Aorta (tissue), 5 donors: ENCODE measurements at regions not wholly inside any gene's neighbourhood (a gene's known extent, or its start where the extent isn't known, plus 50 kb on each side); places are given as distances from the start of the nearest gene placed in this dataset.
"Not testable (repeated sequence)": the region's sequence is repeated elsewhere in the genome, so short reads cannot be mapped to it uniquely, and the experiment has no call there.

Experiments
- ATAC-seq: fragments of 200-7000 bp; cut with Tn5 transposase; one replicate; pipeline ENCODE4 v1.9.1; 2022; ENCODE audit warnings: moderate library complexity; ENCODE audit not compliant: low FRiP score
- DNase-seq, 2 donors: peaks; one replicate each; pipeline ENCODE4 v3.0.0-alpha.2; 2020
- H3K27ac ChIP-seq, 2 donors: one replicate each; pipeline ENCODE4 v1.5.1; 2013; ENCODE audit warnings: low read length in 2 of 2, mild to moderate bottlenecking in 2 of 2, moderate library complexity in 2 of 2, control low read depth in 1 of 2, inconsistent platforms in 1 of 2, low read depth in 1 of 2
- H3K27me3 ChIP-seq, 2 donors: one replicate each; pipeline ENCODE4 v1.6.1; 2013; ENCODE audit warnings: control low read depth in 1 of 2, low read length in 1 of 2, mild to moderate bottlenecking in 1 of 2, moderate library complexity in 1 of 2; ENCODE audit not compliant: insufficient read depth in 2 of 2, control insufficient read depth in 1 of 2
- H3K36me3 ChIP-seq, 2 donors: one replicate each; pipeline ENCODE4 v1.6.1; 2013; ENCODE audit warnings: control low read depth in 1 of 2, low read length in 1 of 2, mild to moderate bottlenecking in 1 of 2; ENCODE audit not compliant: insufficient read depth in 2 of 2, control insufficient read depth in 1 of 2
- H3K4me1 ChIP-seq, 2 donors: one replicate each; pipeline ENCODE4 v1.6.1; 2013; ENCODE audit warnings: low read length in 2 of 2, control low read depth in 1 of 2, mild to moderate bottlenecking in 1 of 2, moderate library complexity in 1 of 2; ENCODE audit not compliant: insufficient read depth in 2 of 2, control insufficient read depth in 1 of 2
- H3K4me3 ChIP-seq, 2 donors: one replicate each; pipeline ENCODE4 v1.5.1; 2013; ENCODE audit warnings: low read length in 2 of 2, control low read depth in 1 of 2, mild to moderate bottlenecking in 1 of 2
- H3K9me3 ChIP-seq: one replicate; pipeline ENCODE4 v1.6.1; 2013; ENCODE audit warnings: mild to moderate bottlenecking, low read length; ENCODE audit not compliant: control insufficient read depth
- WGBS, 2 donors: extraction: QIAGEN DNeasy Blood & Tissue Kit; methylation state at CpG; one replicate each; pipeline ENCODE4 v1.1.7; 2013; 5-methylcytosine and 5-hydroxymethylcytosine counted together
- intact Hi-C, 2 donors: fragments of 100-400 bp; cut with DNase I; formaldehyde crosslinking; loops; one replicate each; pipeline versions ENCODE4 v1.14.2 to v1.15.0; 2022
- donor health status: healthy with polysubstance abuse.
- donor health status: Bipolar disorder and iron deficiency.
- donor health status: DM: no; HTN: no; CAD: no.
- donor health status: DM: no; HTN: no; CAD: no.
- donor health status: DM: yes; HTN: yes; CAD: no.

- H3K27me3 ChIP-seq, intact Hi-C loops, DNase-seq, H3K9me3 ChIP-seq, ATAC-seq, H3K27ac ChIP-seq, H3K4me3 ChIP-seq, H3K36me3 ChIP-seq, H3K4me1 ChIP-seq: not testable (repeated sequence)
Measured at GRCh38 chr12:31192689-31193088, 119.0 kb downstream of the DDX11 start.

DNA sequence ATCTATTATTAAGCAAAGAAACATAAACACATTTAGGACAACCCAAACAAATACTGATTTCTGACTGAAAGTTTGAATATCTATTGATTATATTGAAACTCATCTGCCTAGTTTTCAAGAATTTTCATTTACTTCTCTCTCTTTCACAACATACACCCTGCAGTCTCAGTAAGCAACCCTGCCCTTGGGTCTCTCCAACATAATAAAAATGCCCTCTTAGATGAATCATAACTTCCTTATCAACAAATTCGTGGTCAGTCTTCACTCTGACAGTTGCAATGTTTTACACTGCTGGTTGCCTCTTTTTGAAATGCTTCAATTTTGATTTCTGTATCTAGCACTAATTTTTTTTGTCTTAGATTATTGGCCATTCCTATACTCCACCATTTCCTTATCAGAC is 122.0 kb downstream of the DDX11 start:
- H3K9me3 ChIP-seq, intact Hi-C loops, H3K4me3 ChIP-seq, H3K27ac ChIP-seq, H3K27me3 ChIP-seq, DNase-seq, ATAC-seq, H3K36me3 ChIP-seq, H3K4me1 ChIP-seq: not testable (repeated sequence)
- 9 to 16% methylated on average over 1 of the region's 1 CpG for whole genome bisulfite sequencing, 2 donors

- intact Hi-C loops: not testable (repeated sequence)
Measured at GRCh38 chr12:31199476-31199875, 125.8 kb downstream of the DDX11 start.

GRCh38 chr12:31201382-31201781 is 124.6 kb downstream of the SINHCAF start:
- Histone ChIP-seq H3K27ac (no peak overlapping the region), H3K27me3 (no peaks in the 10 kb centered on the region), H3K9me3 (no peaks in the 10 kb centered on the region), H3K36me3 (no peaks in the 10 kb centered on the region), H3K4me1 (no peaks in the 10 kb centered on the region), H3K4me3 (no peak overlapping the region)
- DNase-seq (no peak), ATAC-seq (no peak)
- WGBS, 2 donors: 15 to 23% methylated on average over 1 of the region's 1 CpG
- intact Hi-C loops: no loop called here

More at GRCh38 chr12:31199476-31199875, 125.8 kb downstream of the DDX11 start:
- H3K9me3 ChIP-seq, H3K27me3 ChIP-seq, ATAC-seq, H3K4me3 ChIP-seq, H3K36me3 ChIP-seq, DNase-seq, H3K27ac ChIP-seq, H3K4me1 ChIP-seq: not testable (repeated sequence)
- WGBS, 2 donors: 62 to 82% methylated on average over 4 of the region's 4 CpGs

DNA sequence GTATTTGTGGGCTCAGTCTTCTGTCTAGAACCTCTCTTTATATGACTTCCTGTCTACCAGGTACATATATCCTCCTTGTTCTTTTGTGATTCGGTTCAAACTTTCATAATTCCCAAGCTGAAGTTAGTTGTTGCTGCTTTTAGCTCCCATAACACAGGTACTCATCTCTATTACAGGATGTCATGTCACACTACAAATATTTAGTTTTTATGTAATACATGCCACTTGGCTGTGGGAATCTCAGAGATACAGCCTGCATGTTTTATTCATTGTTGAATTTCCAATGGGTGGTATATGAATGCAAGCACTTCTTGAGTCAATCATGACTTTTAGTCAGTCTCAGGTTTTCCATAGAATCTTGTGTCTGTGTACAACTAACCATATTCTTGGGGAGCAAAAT is 122.7 kb downstream of the SINHCAF start:
- H3K4me1 ChIP-seq: no peaks in the 10 kb centered on the region
- intact Hi-C loops: no loop called here
- no peaks in the 10 kb centered on the region for H3K36me3 ChIP-seq
- DNase-seq (no peak), ATAC-seq (no peak)
- H3K9me3 ChIP-seq: no peaks in the 10 kb centered on the region
- WGBS, 2 donors: 77 to 88% methylated on average over 1 of the region's 1 CpG
- H3K4me3 ChIP-seq: no peak overlapping the region
- H3K27me3 ChIP-seq: no peaks in the 10 kb centered on the region
- H3K27ac ChIP-seq: no peak overlapping the region

GRCh38 chr12:31205054-31205453 is 120.9 kb downstream of the SINHCAF start:
- ATAC-seq (no peak), DNase-seq (no peak)

GRCh38 chr12:31206038-31206670 is 119.8 kb downstream of the SINHCAF start:
- no peaks in the 10 kb centered on the region for H3K27me3 ChIP-seq
- H3K4me3 ChIP-seq: no peak overlapping the region
- H3K36me3 ChIP-seq: no peaks in the 10 kb centered on the region
- ATAC-seq: no peak
- DNase-seq: no peak
- no peak overlapping the region for H3K27ac ChIP-seq
- 36 to 37% methylated on average over 4 of the region's 4 CpGs for WGBS, 2 donors
- no peaks in the 10 kb centered on the region for H3K4me1 ChIP-seq
- no peaks in the 10 kb centered on the region for H3K9me3 ChIP-seq
- intact Hi-C loops: no loop called here

More at GRCh38 chr12:31205054-31205453, 120.9 kb downstream of the SINHCAF start:
- WGBS, 2 donors: 16 to 30% methylated on average over 3 of the region's 3 CpGs
- no peaks in the 10 kb centered on the region for H3K36me3 ChIP-seq
- no peak overlapping the region for H3K27ac ChIP-seq
- no peaks in the 10 kb centered on the region for H3K27me3 ChIP-seq
- intact Hi-C loops: no loop called here
- no peaks in the 10 kb centered on the region for H3K4me1 ChIP-seq
- no peaks in the 10 kb centered on the region for H3K9me3 ChIP-seq
- H3K4me3 ChIP-seq: no peak overlapping the region

- Histone ChIP-seq H3K4me3 (no peak overlapping the region), H3K9me3 (no peaks in the 10 kb centered on the region), H3K27me3 (no peaks in the 10 kb centered on the region), H3K27ac (no peak overlapping the region), H3K4me1 (no peaks in the 10 kb centered on the region), H3K36me3 (no peaks in the 10 kb centered on the region)
- ATAC-seq (no peak), DNase-seq (no peak)
- intact Hi-C loops: no loop called here
- 86 to 94% methylated on average over 3 of the region's 3 CpGs for WGBS, 2 donors
Measured at GRCh38 chr12:31207799-31208465, 118.0 kb downstream of the SINHCAF start.

DNA sequence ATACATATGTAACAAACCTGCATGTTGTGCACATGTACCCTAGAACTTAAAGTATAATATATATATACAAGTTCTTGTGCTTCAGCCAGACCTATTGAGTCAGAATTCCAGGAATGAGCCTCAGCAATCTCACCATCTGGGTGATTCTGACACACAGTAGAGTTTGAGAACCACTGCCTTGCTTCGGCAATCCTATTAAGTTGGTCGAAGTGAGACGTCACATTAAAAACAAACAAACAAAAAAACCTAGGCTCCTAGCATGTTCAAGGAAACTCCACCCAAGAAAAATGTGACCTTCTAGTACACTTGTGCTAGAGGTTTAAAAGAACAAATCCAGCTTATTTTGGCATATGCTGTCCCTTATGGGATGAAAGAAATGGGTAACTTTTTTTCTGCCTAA is 115.8 kb downstream of the SINHCAF start:
- H3K27me3 ChIP-seq: no peaks in the 10 kb centered on the region
- H3K4me3 ChIP-seq: no peak overlapping the region
- H3K9me3 ChIP-seq: no peaks in the 10 kb centered on the region
- ATAC-seq (no peak), DNase-seq (no peak)
- intact Hi-C loops: no loop called here
- WGBS, 2 donors: 78 to 84% methylated on average over 3 of the region's 3 CpGs
- H3K36me3 ChIP-seq: no peaks in the 10 kb centered on the region
- no peak overlapping the region for H3K27ac ChIP-seq
- H3K4me1 ChIP-seq: no peaks in the 10 kb centered on the region
